SK-N-SH (cell line): ENCODE measurements at regions not wholly inside any gene's neighbourhood (a gene's known extent, or its start where the extent isn't known, plus 50 kb on each side); places are given as distances from the start of the nearest gene placed in this dataset.

Source experiments
- CTCF ChIP-seq: fragments of 200-600 bp; sonication (generic); IDR thresholded peaks from 2 replicates; pipeline ENCODE4 v1.6.1; 2017; ENCODE audit warnings: antibody characterized with exemption, mild to moderate bottlenecking, moderate library complexity
- NFIC ChIP-seq: IDR thresholded peaks from 2 replicates; pipeline ENCODE4 v1.4.0; 2012; ENCODE audit warnings: borderline replicate concordance
- POLR2AphosphoS5 ChIP-seq: IDR thresholded peaks from 2 replicates; pipeline ENCODE4 v1.6.1; 2012; ENCODE audit warnings: low read depth, low read length
- SMC3 ChIP-seq: IDR thresholded peaks from 2 replicates; pipeline ENCODE4 v1.6.1; 2012; ENCODE audit warnings: low read depth, low read length, improper control_type of control experiment

- TF ChIP-seq CTCF (no peak), SMC3 (no peak), POLR2AphosphoS5 (no peak), NFIC (no peak)
Measured at GRCh38 chr22:49281467-49282340, 546.0 kb downstream of the BRD1 start.
